ENCODE measurements at regions not wholly inside any gene's neighbourhood (a gene's known extent, or its start where the extent isn't known, plus 50 kb on each side); places are given as distances from the start of the nearest gene placed in this dataset.

DNA sequence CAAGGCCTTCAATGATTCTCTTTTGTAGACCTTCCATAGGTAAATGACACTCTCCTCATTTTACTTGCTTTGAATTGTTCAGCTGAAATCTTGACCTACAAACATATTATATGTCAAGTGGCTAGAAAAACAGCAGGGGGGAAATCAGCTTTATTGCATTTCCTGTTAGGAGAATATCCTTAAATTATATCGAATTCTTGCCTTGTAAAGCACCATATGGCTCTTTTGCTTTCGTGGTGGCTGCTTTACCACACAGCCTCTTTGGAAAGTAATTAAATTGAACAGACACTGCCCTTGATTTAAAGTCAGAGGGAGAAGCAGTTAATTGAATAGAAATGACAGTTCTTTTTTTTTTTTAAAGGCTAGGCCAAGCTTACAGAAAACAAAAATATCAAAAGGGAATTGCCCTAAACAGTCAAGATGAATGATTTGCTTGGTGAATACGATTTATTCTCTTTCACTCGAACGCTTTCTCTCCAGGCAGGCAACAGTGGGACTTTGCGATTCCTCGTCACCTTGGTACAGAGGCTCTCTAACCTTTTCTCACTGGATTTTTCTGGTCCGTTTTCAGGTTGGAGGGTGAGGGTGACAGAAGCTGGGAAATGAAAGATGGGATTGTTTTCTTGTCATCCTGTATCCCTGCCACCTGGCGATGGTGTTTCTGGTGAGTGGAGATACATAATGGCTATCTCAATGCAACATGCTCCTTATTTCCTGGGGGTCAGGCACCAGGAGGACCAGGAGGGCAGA lies 126.0 kb downstream of the GATA3 start:
- no peak for DNase-seq (ENCODE audit: low spot score)
- ChIA-PET POLR2A (ENCODE audit: low non-redundant PET) (no interaction called here), CTCF (no interaction called here)
- TF ChIP-seq, protein P1, sequence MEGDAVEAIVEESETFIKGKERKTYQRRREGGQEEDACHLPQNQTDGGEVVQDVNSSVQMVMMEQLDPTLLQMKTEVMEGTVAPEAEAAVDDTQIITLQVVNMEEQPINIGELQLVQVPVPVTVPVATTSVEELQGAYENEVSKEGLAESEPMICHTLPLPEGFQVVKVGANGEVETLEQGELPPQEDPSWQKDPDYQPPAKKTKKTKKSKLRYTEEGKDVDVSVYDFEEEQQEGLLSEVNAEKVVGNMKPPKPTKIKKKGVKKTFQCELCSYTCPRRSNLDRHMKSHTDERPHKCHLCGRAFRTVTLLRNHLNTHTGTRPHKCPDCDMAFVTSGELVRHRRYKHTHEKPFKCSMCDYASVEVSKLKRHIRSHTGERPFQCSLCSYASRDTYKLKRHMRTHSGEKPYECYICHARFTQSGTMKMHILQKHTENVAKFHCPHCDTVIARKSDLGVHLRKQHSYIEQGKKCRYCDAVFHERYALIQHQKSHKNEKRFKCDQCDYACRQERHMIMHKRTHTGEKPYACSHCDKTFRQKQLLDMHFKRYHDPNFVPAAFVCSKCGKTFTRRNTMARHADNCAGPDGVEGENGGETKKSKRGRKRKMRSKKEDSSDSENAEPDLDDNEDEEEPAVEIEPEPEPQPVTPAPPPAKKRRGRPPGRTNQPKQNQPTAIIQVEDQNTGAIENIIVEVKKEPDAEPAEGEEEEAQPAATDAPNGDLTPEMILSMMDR (conservative IDR thresholded peaks at IDR 0.05; ENCODE audit: low read depth), result no peak
- H3K27ac ChIP-seq, result no peak overlapping the region

DNA sequence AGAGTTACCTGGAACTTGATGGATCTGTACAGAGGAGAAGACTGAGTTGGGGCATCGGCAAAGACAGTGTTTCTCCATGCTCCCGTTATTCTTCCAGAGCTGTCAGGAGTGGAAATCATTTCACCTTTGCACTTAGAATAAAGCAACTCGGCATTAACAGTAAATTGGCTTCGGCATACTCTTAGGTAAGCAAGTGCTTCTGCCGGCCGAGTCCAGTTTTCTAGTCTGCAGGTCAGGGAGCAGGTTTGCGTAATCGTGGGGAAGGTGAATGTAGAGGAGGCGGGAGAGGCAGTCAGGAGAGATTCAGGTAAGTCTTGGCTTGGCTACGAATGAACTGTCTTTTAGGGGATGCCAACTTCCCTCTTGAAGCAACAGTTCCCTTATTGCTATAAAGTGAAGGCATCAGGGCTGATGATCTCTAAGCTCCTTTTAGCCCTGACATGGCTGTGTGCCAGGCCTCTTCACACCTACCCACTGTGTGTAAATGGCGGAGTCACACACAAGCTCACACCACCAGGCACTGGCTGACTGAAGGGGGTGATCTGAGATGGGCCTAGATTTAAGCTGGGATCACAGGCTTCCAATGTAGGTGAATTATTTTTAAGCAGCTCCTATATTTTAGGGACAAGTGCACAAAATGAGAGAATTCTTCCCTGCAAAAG lies 127.1 kb downstream of the GATA3 start:
- POLR2A ChIA-PET (ENCODE audit: low non-redundant PET), result no interaction called here
- no peak overlapping the region for H3K27ac ChIP-seq
- no peak for DNase-seq (ENCODE audit: low spot score)
- TF ChIP-seq, protein P1 (conservative IDR thresholded peaks at IDR 0.05; ENCODE audit: low read depth), result no peak
- CTCF ChIA-PET, result no interaction called here

DNA sequence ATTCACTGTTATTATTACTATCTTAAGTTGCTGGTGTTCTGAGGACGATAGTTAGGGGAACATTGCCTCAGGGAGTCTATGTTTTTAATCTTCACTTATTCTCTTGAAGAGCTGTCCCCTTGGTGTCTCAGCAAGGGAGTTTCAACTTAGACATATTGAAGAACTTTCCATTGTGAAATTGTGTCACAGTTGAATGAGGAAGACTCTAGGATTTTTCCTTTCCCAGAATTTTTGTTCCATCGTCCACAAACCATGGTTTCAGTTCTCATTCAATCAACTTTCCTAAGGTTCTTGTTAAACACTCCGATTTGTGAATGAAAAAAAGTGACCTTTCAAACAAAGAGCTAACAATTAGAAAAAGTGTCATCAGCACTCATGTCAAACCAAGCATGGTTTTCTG lies 128.3 kb downstream of the GATA3 start:
- no peak for DNase-seq (ENCODE audit: low spot score)
- TF ChIP-seq, protein P1 (conservative IDR thresholded peaks at IDR 0.05; ENCODE audit: low read depth), result no peak
- no peak overlapping the region for H3K27ac ChIP-seq
- ChIA-PET POLR2A (ENCODE audit: low non-redundant PET) (no interaction called here), CTCF (no interaction called here)

DNA sequence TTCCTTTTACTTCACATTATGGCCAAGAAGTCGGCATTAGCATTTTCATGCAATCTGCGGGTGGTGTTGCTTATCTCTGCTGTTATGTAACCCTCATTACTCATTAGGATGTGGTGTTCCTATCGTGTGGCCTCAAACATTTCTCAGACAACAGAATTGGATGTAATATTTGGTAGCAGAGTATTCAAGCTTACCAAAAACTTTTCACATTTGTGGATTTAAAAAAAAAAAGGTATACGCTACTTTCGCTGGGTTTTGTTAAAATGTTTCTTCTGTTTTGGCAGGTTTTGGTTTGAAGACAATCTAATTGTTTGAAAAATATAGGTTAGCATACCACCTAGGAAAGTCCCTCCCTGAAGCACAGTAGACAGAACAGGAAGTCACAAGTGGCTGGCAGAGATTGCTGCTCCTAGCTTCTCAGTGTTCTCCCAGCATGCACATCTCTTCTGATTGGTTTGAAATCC lies 128.8 kb downstream of the GATA3 start:
- TF ChIP-seq, protein P1 (conservative IDR thresholded peaks at IDR 0.05; ENCODE audit: low read depth), result no peak
- H3K27ac ChIP-seq, result no peak overlapping the region
- ChIA-PET CTCF (no interaction called here), POLR2A (ENCODE audit: low non-redundant PET) (no interaction called here)
- DNase-seq (ENCODE audit: low spot score), result no peak

DNA sequence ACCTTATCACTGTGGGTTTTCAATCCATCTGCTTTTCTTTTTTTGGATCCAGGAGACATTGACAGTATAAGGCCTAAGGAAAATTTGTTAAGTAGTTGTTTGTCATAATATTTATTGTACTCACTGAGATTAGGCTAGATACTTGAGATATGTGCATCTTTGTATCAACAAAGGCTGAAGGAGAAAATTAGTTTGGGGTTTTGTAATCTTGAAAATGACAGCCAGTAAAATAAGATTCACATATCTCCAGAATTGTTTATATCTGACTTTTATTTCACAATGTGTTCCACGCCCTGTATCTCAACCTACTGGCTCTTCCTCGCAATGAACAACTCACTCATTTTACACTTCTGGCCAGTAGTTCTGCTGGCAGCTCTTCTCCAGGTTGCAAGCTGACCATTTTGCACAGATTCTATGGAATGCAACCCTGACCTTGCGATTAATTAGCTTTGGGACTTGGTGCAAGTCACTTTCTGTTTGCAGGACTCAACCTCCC lies 132.7 kb downstream of the GATA3 start:
- no peak overlapping the region for H3K27ac ChIP-seq
- no peak for DNase-seq (ENCODE audit: low spot score)
- TF ChIP-seq, protein P1 (conservative IDR thresholded peaks at IDR 0.05; ENCODE audit: low read depth), result no peak
- POLR2A ChIA-PET (ENCODE audit: low non-redundant PET), result interaction anchor here (0.6 kb wide), 1 partner anchor 37 kb away, joined by 3 read pairs; no protein-coding TSS in a partner anchor
- CTCF ChIA-PET, result interaction anchor here (0.8 kb wide), 1 partner anchor 89 kb away, joined by 4 read pairs; no protein-coding TSS in a partner anchor

DNA sequence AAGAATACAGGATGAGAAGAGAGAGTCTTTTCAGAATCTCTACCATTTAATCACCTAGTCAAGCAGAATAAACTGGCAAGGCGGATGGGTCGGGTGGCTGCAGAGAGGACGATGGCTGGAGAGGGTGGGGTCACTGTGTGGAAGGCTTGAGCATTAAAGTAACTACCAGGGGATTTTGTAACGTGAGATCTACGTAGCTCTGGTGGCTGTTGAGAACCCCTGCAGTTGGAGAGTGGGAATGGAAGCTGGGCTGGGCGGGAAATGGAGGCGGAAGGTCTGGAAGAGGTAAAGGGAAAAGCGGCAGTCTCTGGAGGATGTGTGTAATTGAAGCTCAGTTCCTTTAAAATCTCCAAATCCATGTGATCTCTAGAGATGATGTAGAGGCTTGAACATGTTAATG lies 135.0 kb downstream of the GATA3 start:
- TF ChIP-seq, protein P1 (conservative IDR thresholded peaks at IDR 0.05; ENCODE audit: low read depth), result no peak
- H3K27ac ChIP-seq, result no peak overlapping the region
- ChIA-PET POLR2A (ENCODE audit: low non-redundant PET) (no interaction called here), CTCF (no interaction called here)
- no peak for DNase-seq (ENCODE audit: low spot score)

Measured in RWPE1 (cell line).